Tibial nerve (tissue), 4 donors: ENCODE measurements at regions not wholly inside any gene's neighbourhood (a gene's known extent, or its start where the extent isn't known, plus 50 kb on each side); places are given as distances from the start of the nearest gene placed in this dataset.

ENCODE experiments used
- EP300 ChIP-seq, 2 donors: sonication (generic); formaldehyde crosslinking; IDR thresholded peaks; one replicate each; pipeline ENCODE4 v1.6.1; 2017; ENCODE audit warnings: antibody characterized with exemption in 2 of 2, mild to moderate bottlenecking in 1 of 2
- TF ChIP-seq, protein P1 (sequence below), 5 experiments: fragments of 200-600 bp in 3 of 5; fragments of 450-650 bp in 2 of 5; sonication (generic) in 3 of 5; IDR thresholded peaks; one replicate each; pipeline ENCODE4 v1.5.1; 2016 to 2019; ENCODE audit warnings: antibody characterized with exemption in 5 of 5, mild to moderate bottlenecking in 3 of 5, moderate library complexity in 2 of 5

DNA sequence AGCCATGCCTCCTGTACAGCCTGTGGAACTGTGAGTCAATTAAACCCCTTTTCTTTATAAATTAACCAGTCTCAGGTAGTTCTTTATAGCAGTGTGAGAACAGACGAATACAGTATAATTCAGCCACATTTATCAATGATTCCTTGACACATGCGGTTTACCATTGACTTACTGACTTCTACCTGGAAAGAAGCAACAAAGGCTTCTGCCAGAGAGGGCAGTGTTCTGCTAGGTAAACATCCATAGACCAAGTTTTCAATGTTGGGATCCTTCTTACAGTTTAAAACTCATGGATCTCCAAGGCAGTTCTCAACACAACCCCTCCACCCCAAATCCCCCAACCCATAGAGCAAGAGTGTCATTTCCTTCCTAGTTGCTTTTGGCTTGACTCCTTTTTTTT, 150.6 kb downstream of the ZNF648 start:
- no peak for TF ChIP-seq EP300 (IDR thresholded peaks at IDR 0.05)
- TF ChIP-seq, protein P1, sequence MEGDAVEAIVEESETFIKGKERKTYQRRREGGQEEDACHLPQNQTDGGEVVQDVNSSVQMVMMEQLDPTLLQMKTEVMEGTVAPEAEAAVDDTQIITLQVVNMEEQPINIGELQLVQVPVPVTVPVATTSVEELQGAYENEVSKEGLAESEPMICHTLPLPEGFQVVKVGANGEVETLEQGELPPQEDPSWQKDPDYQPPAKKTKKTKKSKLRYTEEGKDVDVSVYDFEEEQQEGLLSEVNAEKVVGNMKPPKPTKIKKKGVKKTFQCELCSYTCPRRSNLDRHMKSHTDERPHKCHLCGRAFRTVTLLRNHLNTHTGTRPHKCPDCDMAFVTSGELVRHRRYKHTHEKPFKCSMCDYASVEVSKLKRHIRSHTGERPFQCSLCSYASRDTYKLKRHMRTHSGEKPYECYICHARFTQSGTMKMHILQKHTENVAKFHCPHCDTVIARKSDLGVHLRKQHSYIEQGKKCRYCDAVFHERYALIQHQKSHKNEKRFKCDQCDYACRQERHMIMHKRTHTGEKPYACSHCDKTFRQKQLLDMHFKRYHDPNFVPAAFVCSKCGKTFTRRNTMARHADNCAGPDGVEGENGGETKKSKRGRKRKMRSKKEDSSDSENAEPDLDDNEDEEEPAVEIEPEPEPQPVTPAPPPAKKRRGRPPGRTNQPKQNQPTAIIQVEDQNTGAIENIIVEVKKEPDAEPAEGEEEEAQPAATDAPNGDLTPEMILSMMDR (IDR thresholded peaks at IDR 0.05), result no peak
